HG03108 (cell line): ENCODE measurements at regions not wholly inside any gene's neighbourhood (a gene's known extent, or its start where the extent isn't known, plus 50 kb on each side); places are given as distances from the start of the nearest gene placed in this dataset.
"Not testable (repeated sequence)": the region's sequence is repeated elsewhere in the genome, so short reads cannot be mapped to it uniquely, and the experiment has no call there.

Experiments used
- ATAC-seq: cut with Tn5 transposase; IDR thresholded peaks from one replicate; pipeline ENCODE4 v1.9.1; 2021; ENCODE audit warnings: moderate library complexity; ENCODE audit not compliant: unreplicated experiment

- ATAC-seq = no peak
Measured at GRCh38 chr14:106248321-106249192, 722.2 kb downstream of the TMEM121 start.

GRCh38 chr14:106253995-106254394, 727.6 kb downstream of the TMEM121 start:
- ATAC-seq = not testable (repeated sequence)

GRCh38 chr14:106257569-106257994, 731.2 kb downstream of the TMEM121 start:
- not testable (repeated sequence) for ATAC-seq

- ATAC-seq = no peak
Measured at GRCh38 chr14:106268013-106268727, 741.8 kb downstream of the TMEM121 start.

GRCh38 chr14:106269029-106269428, 742.6 kb downstream of the TMEM121 start:
- no peak for ATAC-seq

GRCh38 chr14:106269451-106270204, 743.2 kb downstream of the TMEM121 start:
- ATAC-seq = no peak

GRCh38 chr14:106270476-106271121, 744.2 kb downstream of the TMEM121 start:
- not testable (repeated sequence) for ATAC-seq

GRCh38 chr14:106276326-106277267, 750.2 kb downstream of the TMEM121 start:
- ATAC-seq = no peak

GRCh38 chr14:106277503-106277902, 751.1 kb downstream of the TMEM121 start:
- no peak for ATAC-seq

GRCh38 chr14:106280876-106281275, 754.5 kb downstream of the TMEM121 start:
- ATAC-seq = no peak

- no peak for ATAC-seq
Measured at GRCh38 chr14:106286697-106287290, 760.4 kb downstream of the TMEM121 start.

- ATAC-seq = no peak
Measured at GRCh38 chr14:106287506-106287905, 761.1 kb downstream of the TMEM121 start.

- ATAC-seq = no peak
Measured at GRCh38 chr14:106291626-106292025, 765.2 kb downstream of the TMEM121 start.

GRCh38 chr14:106294324-106294723, 767.9 kb downstream of the TMEM121 start:
- no peak for ATAC-seq

- not testable (repeated sequence) for ATAC-seq
Measured at GRCh38 chr14:106300951-106301510, 774.6 kb downstream of the TMEM121 start.

- not testable (repeated sequence) for ATAC-seq
Measured at GRCh38 chr14:106301609-106302008, 775.2 kb downstream of the TMEM121 start.

- ATAC-seq = no peak
Measured at GRCh38 chr14:106302661-106303060, 776.3 kb downstream of the TMEM121 start.

- no peak for ATAC-seq
Measured at GRCh38 chr14:106304271-106304670, 777.9 kb downstream of the TMEM121 start.

GRCh38 chr14:106308839-106309389, 782.5 kb downstream of the TMEM121 start:
- ATAC-seq = peak; percentile 80
